GM18873 (cell line): ENCODE measurements at regions not wholly inside any gene's neighbourhood (a gene's known extent, or its start where the extent isn't known, plus 50 kb on each side); places are given as distances from the start of the nearest gene placed in this dataset.
A peak's percentile ranks its signal among the peaks of the same experiment; 100 is the strongest.

Experiments
- ATAC-seq: cut with Tn5 transposase; IDR thresholded peaks from one replicate; pipeline ENCODE4 v1.9.1; 2021; ENCODE audit warnings: mild to moderate bottlenecking, moderate library complexity, moderate number of reproducible peaks; ENCODE audit not compliant: unreplicated experiment, low FRiP score

DNA sequence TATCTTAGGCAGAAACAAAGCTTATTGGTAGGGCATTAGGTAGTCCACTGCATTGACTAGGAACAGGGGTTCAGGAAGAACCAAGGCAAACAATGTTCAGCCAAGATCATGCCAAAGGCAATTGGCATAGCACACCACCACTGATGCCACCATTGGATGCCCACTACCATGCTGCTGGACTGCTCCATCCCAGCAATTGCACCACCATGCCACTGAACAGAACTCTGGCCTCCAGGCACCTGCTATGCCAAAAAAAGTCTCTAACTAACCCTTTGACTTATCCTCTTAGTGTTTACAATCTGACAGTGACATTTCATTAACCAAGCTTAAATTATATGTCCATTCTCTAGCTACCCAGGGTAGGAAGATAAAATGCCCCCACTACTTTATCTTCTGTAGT lies 509.6 kb upstream of the CAMK1G start:
- ATAC-seq, result no peak

- ATAC-seq, result no peak
These were observed 508.8 kb upstream of the CAMK1G start for GRCh38 chr1:209074575-209075250.

DNA sequence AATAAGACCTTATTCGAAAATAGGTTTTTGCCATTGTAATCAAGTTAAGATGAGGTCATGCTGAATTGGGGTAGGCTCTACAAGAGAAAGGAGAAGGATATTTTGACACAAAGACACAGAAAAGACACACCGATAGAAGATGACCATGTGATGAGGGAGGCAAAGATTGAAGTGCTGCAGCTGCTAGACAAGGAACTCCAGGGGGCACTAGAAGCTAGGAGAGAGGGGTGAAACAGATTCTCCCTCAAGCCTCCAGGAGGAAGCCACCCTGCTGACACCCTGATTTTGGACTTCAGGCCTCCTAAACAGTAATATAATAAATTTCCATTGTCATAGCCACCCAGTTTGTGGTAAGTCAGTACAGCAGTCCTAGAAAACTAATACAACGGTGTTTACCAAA lies 506.8 kb upstream of the CAMK1G start:
- no peak for ATAC-seq

DNA sequence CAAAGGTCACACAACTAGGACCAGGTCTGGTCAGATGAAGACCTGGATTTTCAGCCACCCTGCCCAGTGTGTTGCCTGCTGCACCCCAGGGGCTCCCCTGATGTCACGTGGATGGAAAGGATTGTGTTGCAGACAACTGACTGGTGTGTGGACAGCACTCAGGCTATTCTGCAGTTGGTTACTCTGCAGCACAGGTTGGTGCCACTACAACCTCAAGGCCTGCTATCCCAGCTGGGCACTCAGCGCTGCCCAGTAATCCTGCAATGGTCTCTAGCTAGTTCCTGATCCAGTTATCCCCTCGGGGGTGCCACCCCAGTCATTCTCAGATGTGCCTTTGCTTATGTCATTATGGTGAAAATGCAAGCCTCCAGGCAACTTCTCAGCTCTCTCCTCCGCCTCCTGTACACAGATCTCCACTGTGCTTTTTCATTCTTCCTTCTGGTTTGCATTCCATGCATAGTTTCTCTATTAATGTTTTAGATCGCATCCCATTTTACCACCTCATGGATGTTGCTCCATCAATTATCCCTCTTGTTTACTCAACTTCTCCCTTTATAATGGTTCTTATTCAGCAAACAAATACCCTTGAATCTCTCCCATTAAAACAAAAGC lies 503.2 kb upstream of the CAMK1G start:
- no peak for ATAC-seq

- peak; percentile 87 for ATAC-seq
These were observed 496.9 kb upstream of the CAMK1G start for GRCh38 chr1:209086486-209087192.

- ATAC-seq, result no peak
These were observed 489.1 kb upstream of the CAMK1G start for GRCh38 chr1:209094384-209094783.

DNA sequence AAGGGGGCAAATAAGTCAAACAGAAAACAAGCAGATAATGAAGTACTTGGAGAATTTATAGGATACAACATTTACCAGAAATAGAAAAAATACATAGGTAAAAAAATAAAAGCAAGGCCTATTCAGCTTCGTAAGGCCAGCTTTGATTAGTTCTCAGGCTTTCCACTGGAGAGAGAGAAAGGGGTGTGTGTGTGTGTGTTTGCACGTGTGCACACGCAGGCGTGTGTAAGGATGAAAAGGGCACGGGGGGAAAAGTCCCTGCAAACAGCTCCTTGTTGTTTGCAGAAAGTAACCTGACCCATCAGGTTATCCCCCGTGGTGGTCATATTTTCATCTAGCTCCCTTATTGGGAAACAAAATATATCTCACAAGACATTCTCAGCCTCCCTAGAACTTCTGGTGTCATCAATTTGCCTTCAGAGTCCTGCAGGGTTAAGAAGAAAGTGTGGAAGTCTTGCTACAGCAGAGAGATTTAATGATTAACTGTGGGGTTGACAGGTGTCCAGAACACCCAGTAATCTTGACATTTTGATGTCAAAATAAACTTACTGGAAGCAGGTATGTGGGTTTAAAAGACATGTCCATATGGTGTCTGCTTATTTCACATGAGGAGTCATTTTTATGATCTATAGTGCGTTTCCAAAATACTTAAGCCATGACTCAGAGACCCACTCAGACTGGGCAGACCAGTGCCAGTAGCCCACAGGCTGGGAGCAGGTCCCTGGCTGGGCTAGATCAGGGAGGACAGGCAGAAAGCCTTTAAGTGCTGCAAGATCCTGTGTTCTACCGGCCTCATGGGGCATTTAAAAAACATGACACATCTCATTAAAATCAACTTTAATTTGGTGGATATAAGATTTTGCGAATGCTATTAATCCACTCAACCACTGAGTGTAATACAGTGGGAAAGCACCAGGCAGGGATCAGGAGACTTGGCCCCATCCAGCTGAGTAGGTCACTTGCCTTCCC lies 487.6 kb upstream of the CAMK1G start:
- peak; percentile 67 for ATAC-seq

- ATAC-seq, result no peak
These were observed 483.1 kb upstream of the CAMK1G start for GRCh38 chr1:209100460-209100859.

DNA sequence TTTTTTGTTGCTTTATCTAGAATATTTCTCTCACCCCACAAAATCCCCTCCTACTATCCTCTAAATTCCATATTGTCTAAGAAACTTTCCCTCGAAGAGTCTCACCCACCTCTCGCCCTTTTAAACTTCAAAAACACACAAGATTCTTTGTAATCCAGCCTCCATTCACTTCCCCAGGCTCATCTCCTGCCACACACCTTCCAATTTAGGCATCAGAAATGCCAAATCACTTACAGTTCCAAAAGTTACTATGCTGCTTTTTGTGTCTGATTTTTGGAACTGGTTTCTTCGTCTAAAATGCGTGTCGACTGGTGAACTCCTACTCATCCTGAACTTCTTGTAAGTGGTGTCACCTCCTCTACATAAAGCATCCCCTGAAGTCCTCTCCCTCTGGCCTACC lies 482.4 kb upstream of the CAMK1G start:
- no peak for ATAC-seq

DNA sequence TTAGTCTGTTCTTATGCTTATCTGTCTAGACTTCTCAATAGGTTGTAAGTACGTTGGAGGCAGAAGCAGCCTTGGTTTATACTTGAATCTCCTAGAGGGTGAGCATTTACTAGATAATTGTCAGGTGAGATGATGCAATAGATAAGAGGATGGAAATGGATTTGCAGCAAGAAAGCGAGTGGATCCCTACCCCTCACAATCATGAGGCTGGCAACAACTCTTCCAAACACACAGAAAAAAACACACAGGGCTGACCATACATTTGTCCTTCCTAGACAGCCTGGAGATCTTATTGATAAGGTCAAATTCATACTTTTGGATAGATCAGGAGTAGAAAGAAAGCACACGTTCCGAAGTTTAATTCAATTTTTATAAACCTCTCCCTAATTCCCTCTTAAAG lies 481.4 kb upstream of the CAMK1G start:
- ATAC-seq, result no peak

GRCh38 chr1:209102531-209102930 lies 481.0 kb upstream of the CAMK1G start:
- no peak for ATAC-seq

DNA sequence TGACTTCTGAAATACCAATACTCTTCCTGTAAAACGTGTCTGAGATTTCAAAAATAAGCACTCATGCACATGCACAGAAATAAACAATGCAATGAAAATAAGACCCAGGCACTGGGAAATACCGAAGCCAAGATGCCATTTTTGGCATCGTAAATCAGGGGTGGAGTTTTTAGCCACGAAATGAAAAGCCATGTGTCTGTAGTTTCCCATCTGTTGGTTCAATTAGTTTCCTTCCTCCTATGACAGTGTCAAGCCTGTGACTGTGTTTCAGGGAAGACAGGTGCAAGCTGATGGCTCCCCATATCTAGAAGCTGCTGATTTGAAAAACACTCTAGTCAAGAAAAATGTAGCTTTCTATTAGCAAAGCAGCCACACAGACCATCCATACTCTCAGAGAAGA lies 480.4 kb upstream of the CAMK1G start:
- peak; percentile 58 for ATAC-seq

GRCh38 chr1:209104646-209105045 lies 478.9 kb upstream of the CAMK1G start:
- ATAC-seq, result no peak

- no peak for ATAC-seq
These were observed 477.8 kb upstream of the CAMK1G start for GRCh38 chr1:209105701-209106100.

- ATAC-seq, result no peak
These were observed 477.2 kb upstream of the CAMK1G start for GRCh38 chr1:209106237-209106741.

- no peak for ATAC-seq
These were observed 476.7 kb upstream of the CAMK1G start for GRCh38 chr1:209106861-209107260.

GRCh38 chr1:209107535-209107934 lies 476.0 kb upstream of the CAMK1G start:
- peak; percentile 49 for ATAC-seq

DNA sequence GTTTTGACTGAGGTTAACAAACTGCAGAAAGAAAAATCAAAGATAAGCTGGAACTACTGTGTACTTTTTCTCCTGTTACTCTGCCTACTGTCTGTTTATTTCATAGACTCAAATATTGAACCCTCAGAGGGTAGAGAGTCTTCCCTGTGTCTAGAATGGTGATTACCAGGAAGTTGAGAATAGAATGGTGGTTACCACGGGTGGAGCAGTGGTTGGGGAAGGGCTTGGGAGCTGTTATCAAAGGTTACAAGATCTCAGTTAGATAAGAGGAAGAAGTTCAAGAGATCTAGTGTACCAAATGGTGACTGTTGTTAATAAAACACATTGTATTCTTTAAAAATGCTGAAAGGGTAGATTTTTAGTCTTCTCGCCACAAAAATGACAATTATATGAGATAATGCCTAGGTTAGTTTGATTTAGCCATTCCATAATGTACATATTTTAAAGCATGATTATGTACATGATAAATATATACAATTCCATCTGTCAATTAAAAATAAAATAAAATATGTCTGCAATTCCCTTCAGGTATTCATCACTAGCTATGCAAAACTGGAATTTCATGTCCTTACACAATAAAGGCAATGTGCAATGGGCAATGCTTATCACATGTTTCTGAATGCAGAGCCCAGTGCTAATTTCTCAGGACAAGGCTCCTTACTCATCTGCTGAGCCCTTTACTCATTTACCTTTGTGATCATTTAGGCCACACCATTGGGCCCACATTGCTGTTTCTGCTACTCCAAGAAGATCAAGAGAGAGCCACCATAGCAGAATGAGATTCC lies 474.3 kb upstream of the CAMK1G start:
- ATAC-seq, result no peak

DNA sequence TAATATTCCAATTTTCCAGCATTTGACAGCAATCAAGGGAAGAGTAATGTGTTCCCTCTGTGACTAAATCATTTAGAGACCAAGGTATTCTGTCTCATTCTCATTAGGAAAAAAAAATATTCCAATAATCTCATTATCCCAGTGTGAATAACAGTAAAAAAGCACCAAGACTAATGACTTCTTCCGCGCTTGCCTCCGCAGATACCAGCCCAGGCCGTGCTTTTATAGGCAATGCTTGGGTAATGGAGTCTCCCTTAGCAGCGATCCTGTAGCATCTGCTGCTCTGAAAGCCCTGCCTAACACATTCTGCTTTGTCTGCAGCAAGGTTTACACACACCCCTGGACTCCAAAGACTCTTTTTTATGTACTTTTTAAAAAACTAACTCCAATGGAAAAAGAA lies 470.0 kb upstream of the CAMK1G start:
- no peak for ATAC-seq

DNA sequence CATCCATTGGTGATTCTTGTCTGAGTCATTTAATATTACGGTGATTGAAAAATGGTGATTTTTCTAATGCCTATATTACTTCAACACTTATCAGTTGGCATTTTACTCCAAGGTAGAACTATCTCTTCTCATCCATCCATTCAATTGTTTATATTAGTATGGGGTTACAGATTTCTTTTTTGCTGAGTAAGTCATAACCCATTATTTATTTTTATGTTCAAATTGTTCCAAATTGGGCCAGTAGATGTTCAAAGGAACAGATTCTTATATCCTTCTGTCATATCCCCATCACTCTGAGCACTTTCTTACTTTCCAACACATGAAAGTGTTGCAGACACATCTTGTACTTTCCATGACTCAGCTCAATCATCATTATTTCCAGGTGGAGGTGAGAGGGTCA lies 466.8 kb upstream of the CAMK1G start:
- ATAC-seq, result no peak
